Glutamatergic neuron (in vitro differentiated cells): ENCODE measurements at regions not wholly inside any gene's neighbourhood (a gene's known extent, or its start where the extent isn't known, plus 50 kb on each side); places are given as distances from the start of the nearest gene placed in this dataset.

Experiments
- DNase-seq: peaks from one replicate; pipeline ENCODE4 v3.0.0; 2022
- H3K27ac Mint-ChIP-seq: one replicate; pipeline ENCODE4 v1.8.0; 2020; ENCODE audit warnings: mild to moderate bottlenecking, mixed read lengths, inconsistent platforms; ENCODE audit not compliant: unreplicated experiment
- H3K27me3 Mint-ChIP-seq: one replicate; pipeline ENCODE4 v1.8.0; 2020; ENCODE audit warnings: mild to moderate bottlenecking, moderate library complexity, mixed read lengths, inconsistent platforms; ENCODE audit not compliant: unreplicated experiment
- H3K36me3 Mint-ChIP-seq: one replicate; pipeline ENCODE4 v1.8.0; 2020; ENCODE audit warnings: mild to moderate bottlenecking, mixed read lengths, inconsistent platforms; ENCODE audit not compliant: unreplicated experiment
- H3K4me1 Mint-ChIP-seq: one replicate; pipeline ENCODE4 v1.8.0; 2020; ENCODE audit warnings: mild to moderate bottlenecking, low read depth, mixed read lengths, inconsistent platforms; ENCODE audit not compliant: unreplicated experiment
- H3K4me3 Mint-ChIP-seq: one replicate; pipeline ENCODE4 v1.8.0; 2020; ENCODE audit warnings: mild to moderate bottlenecking, mixed read lengths, inconsistent platforms; ENCODE audit not compliant: unreplicated experiment
- H3K9me3 Mint-ChIP-seq: one replicate; pipeline ENCODE4 v1.8.0; 2020; ENCODE audit warnings: mild to moderate bottlenecking, moderate library complexity, mixed read lengths, inconsistent platforms; ENCODE audit not compliant: unreplicated experiment
- TF ChIP-seq, protein P1 (sequence below): fragments of 200-600 bp; sonication (generic); IDR thresholded peaks from one replicate; pipeline ENCODE4 v1.5.0; 2021; ENCODE audit not compliant: partially characterized antibody, unreplicated experiment

DNA sequence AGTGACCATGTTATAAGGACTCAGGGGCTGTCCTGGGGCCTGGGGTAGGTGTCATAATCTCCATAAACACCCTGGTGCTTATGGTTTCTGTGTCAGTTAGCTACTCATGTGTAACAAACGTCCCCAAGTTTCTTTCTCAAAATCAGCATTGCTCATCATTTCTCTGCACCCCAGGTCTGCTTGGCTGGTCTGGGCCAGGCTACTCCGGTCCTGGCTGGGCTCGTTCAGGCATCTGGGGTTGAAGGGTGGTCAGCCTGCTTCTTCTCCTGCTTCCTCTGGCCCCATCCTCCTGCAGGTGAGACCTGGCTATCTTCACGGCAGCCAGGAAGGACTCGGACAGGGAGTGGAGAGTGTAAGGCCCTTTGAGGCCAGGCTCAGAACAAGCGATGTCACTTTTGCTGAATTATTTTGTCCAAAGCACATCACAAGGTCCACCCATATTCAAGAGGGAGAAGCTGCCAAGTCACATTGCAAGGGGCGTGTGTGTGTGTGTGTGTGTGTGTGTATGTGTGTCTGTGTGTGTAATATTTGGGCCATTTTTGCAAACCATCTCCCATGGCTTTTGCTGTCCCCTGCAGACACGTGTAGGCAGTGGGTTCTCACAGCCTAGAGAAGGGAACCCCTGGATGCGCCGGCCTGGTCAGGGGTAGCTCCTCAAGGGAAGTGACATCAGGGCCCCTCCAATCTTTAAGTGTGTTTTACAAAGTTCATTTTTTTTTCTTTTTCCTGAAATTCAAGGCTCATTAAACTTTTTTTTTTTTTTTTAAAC lies 535.8 kb downstream of the TBC1D22A start:
- Mint-ChIP-seq H3K36me3 (peaks cover 17% of the 10 kb centered on the region), H3K4me1 (no peaks in the 10 kb centered on the region), H3K27me3 (peaks cover 4% of the 10 kb centered on the region), H3K4me3 (no peak overlapping the region), H3K27ac (no peak overlapping the region), H3K9me3 (peaks cover 43% of the 10 kb centered on the region)
- no peak for DNase-seq
- TF ChIP-seq, protein P1, sequence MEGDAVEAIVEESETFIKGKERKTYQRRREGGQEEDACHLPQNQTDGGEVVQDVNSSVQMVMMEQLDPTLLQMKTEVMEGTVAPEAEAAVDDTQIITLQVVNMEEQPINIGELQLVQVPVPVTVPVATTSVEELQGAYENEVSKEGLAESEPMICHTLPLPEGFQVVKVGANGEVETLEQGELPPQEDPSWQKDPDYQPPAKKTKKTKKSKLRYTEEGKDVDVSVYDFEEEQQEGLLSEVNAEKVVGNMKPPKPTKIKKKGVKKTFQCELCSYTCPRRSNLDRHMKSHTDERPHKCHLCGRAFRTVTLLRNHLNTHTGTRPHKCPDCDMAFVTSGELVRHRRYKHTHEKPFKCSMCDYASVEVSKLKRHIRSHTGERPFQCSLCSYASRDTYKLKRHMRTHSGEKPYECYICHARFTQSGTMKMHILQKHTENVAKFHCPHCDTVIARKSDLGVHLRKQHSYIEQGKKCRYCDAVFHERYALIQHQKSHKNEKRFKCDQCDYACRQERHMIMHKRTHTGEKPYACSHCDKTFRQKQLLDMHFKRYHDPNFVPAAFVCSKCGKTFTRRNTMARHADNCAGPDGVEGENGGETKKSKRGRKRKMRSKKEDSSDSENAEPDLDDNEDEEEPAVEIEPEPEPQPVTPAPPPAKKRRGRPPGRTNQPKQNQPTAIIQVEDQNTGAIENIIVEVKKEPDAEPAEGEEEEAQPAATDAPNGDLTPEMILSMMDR = no peak

DNA sequence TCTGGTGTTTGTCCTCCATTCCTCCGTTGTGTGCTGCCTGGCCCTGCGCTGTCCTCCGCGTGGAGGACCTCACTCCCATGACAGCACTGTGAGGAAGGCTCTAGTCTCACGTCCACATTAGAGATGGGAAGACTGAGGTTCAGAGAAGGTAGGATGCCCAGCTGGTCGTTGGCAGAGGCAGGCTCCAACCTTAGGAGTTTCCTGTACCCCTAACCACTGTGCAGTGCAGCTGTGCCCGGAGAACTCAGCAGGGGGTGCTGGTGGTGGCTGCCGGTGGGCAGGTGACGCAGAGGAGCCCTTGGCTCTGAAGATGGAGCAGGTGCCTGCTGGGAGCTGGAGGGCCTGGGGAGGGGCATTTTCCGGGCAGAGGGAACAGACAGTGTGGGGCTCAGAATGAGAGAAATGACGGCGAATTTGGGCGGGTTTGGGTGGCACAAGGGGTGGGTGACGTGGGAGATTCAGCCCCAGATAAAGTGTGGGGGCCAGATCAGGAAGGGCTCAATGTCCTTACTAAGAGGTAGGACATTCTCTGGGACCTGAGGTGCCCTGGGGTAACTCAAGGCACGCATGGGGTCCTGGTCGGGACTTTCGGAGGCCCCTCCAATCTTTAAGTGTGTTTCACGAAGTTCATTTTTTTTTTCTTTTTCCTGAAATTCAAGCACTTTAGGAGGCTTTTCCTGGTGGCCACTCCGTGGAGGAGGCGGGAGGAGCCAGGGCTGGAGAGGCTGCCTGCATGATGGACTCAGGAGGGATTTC lies 535.0 kb downstream of the TBC1D22A start:
- Mint-ChIP-seq H3K4me1 (no peaks in the 10 kb centered on the region), H3K27ac (no peak overlapping the region), H3K4me3 (no peak overlapping the region), H3K36me3 (peaks cover 17% of the 10 kb centered on the region), H3K27me3 (peaks cover 4% of the 10 kb centered on the region), H3K9me3 (peaks cover 44% of the 10 kb centered on the region)
- TF ChIP-seq, protein P1 = no peak
- no peak for DNase-seq

DNA sequence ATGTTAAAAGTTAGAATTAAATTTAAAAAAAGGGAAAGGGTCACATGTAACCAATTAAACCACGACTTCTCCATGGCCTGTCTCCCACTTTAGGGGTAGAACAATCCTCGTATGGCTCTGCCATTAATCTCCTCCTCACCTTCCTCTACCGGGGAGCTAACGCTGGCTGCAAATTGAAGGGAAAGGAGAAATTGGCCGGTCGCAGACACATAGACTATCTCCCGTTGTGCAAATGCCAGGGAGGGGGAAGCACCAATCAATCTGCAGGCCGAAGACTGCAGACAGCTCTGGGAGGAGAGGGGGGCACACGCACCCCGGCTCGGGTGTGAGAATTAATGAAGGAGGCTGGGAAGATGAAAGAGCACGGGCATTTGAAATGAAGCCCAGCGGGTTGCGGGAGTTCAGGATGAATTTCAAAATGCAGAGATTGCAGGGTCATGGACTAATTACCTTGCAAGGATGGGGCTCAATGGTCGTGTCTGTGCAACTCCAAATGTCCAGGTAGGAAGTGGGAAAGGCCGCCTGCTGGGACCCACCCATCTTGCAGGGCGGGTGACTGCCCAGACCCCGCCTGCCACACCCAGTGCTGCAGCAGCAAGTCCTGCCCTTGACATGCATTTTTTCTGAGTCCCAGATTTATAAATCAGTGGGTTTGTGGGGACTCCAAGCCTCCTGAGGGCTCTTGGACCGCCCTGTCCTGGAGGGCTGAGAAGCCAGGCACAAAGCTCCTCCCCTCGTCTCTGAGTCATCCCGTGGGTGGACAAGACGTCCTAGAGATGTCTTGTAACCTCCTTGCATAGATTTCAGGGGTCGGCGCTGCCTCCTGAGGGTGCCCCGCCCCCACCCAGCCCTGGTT lies 534.2 kb downstream of the TBC1D22A start:
- Mint-ChIP-seq H3K27me3 (peaks cover 4% of the 10 kb centered on the region), H3K27ac (no peak overlapping the region), H3K36me3 (peaks cover 17% of the 10 kb centered on the region), H3K4me3 (no peak overlapping the region), H3K9me3 (peaks cover 47% of the 10 kb centered on the region), H3K4me1 (no peaks in the 10 kb centered on the region)
- TF ChIP-seq, protein P1 = no peak
- DNase-seq = no peak

GRCh38 chr22:47295982-47296381 lies 533.5 kb downstream of the TBC1D22A start:
- TF ChIP-seq, protein P1 = no peak
- H3K36me3 Mint-ChIP-seq = peaks cover 17% of the 10 kb centered on the region
- no peaks in the 10 kb centered on the region for H3K4me1 Mint-ChIP-seq
- H3K9me3 Mint-ChIP-seq = peaks cover 45% of the 10 kb centered on the region
- H3K4me3 Mint-ChIP-seq = no peak overlapping the region
- no peak overlapping the region for H3K27ac Mint-ChIP-seq
- peaks cover 4% of the 10 kb centered on the region for H3K27me3 Mint-ChIP-seq
- DNase-seq = no peak
